Esophagus muscularis mucosa (tissue), 4 donors: ENCODE measurements at regions not wholly inside any gene's neighbourhood (a gene's known extent, or its start where the extent isn't known, plus 50 kb on each side); places are given as distances from the start of the nearest gene placed in this dataset.

Experiments
- DNase-seq: peaks from one replicate; pipeline ENCODE4 v3.0.0-alpha.2; 2017; ENCODE audit errors: extremely low spot score
- H3K27ac ChIP-seq, 4 donors: fragments of 200-600 bp; sonication (generic); replicated peaks in 1 of 4; 1 replicate in 3 of 4; 2 replicates in 1 of 4; pipeline ENCODE4 v1.5.1; 2016 to 2019; ENCODE audit warnings: mild to moderate bottlenecking in 1 of 4
- H3K27me3 ChIP-seq, 4 donors: fragments of 200-600 bp; sonication (generic); one replicate each; pipeline versions ENCODE4 v1.5.1 to v1.6.0; 2016 to 2019
- H3K36me3 ChIP-seq, 4 donors: fragments of 200-600 bp; sonication (generic); one replicate each; pipeline ENCODE4 v1.5.1; 2016 to 2019
- H3K4me1 ChIP-seq, 4 donors: fragments of 200-600 bp; sonication (generic); one replicate each; pipeline ENCODE4 v1.5.1; 2016 to 2019
- H3K4me3 ChIP-seq, 4 donors: fragments of 200-600 bp; sonication (generic); 1 replicate in 2 of 4; 2 replicates in 2 of 4; pipeline ENCODE4 v1.5.1; 2016 to 2019; ENCODE audit warnings: mild to moderate bottlenecking in 4 of 4, moderate library complexity in 1 of 4
- H3K9me3 ChIP-seq, 4 donors: fragments of 200-600 bp; sonication (generic); 1 replicate in 3 of 4; 2 replicates in 1 of 4; pipeline ENCODE4 v1.5.1; 2016 to 2019
- EP300 ChIP-seq: sonication (generic); formaldehyde crosslinking; IDR thresholded peaks from one replicate; pipeline ENCODE4 v1.6.1; 2017; ENCODE audit warnings: antibody characterized with exemption
- POLR2A ChIP-seq: fragments of 450-650 bp; IDR thresholded peaks from one replicate; pipeline ENCODE4 v1.6.1; 2017; ENCODE audit warnings: antibody characterized with exemption, moderate library complexity, mild to moderate bottlenecking, low read depth
- POLR2AphosphoS5 ChIP-seq, 2 donors: sonication (generic); formaldehyde crosslinking; IDR thresholded peaks; one replicate each; pipeline ENCODE4 v1.6.1; 2017; ENCODE audit warnings: antibody characterized with exemption in 2 of 2
- WGBS: methylation state at CpG from one replicate; pipeline ENCODE4 v1.1.5; 2018; 5-methylcytosine and 5-hydroxymethylcytosine counted together
- intact Hi-C: fragments of 100-400 bp; cut with DNase I; formaldehyde crosslinking; loops from one replicate; pipeline ENCODE4 v1.15.1; 2023
- TF ChIP-seq, protein P1 (sequence below), 3 experiments: fragments of 200-600 bp in 2 of 3; fragments of 450-650 bp in 1 of 3; sonication (generic) in 2 of 3; IDR thresholded peaks; one replicate each; pipeline ENCODE4 v1.5.1; 2017 to 2019; ENCODE audit warnings: antibody characterized with exemption in 3 of 3, mild to moderate bottlenecking in 2 of 3, moderate library complexity in 1 of 3

DNA sequence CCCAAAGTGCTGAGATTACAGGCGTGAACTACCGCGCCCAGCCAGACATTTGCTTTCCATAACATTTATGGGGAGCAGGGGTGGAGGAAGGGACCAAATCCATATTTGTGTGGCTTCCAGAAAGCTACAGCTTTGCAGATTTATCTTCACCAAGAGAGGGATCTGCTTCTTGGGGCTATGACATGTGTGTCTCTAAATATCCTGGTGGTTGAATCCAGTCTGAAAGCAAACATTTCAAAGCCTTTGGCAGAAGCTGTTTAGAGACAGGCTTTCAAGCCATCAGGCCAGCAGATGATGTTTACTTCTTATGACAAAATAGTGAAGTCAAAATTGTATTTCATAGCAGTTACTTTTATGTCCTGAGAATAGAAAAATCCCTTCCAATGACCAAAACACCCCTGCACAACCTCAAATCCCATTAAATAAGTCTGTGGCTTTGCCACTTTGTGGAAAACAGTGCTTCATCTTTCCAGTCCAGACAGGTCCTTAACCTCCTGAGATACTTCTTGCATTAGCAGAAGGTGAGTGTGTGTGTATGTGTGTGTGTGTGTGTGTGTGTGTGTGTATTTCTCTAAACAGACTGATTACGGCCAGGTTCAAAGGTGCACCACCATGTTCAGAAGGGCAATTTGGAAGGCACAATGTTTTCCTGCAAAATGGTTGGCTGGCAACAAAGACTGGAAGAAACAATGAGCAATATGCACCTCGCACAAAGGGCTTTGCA, 191.4 kb upstream of the LRIG1 start:
- TF ChIP-seq POLR2AphosphoS5 (IDR thresholded peaks at IDR 0.05) (no peak), EP300 (no peak), POLR2A (no peak)
- TF ChIP-seq, protein P1, sequence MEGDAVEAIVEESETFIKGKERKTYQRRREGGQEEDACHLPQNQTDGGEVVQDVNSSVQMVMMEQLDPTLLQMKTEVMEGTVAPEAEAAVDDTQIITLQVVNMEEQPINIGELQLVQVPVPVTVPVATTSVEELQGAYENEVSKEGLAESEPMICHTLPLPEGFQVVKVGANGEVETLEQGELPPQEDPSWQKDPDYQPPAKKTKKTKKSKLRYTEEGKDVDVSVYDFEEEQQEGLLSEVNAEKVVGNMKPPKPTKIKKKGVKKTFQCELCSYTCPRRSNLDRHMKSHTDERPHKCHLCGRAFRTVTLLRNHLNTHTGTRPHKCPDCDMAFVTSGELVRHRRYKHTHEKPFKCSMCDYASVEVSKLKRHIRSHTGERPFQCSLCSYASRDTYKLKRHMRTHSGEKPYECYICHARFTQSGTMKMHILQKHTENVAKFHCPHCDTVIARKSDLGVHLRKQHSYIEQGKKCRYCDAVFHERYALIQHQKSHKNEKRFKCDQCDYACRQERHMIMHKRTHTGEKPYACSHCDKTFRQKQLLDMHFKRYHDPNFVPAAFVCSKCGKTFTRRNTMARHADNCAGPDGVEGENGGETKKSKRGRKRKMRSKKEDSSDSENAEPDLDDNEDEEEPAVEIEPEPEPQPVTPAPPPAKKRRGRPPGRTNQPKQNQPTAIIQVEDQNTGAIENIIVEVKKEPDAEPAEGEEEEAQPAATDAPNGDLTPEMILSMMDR (IDR thresholded peaks at IDR 0.05), result no peak
- intact Hi-C loops, result no loop called here
- H3K4me1 ChIP-seq, result peaks cover 9 to 36% (median 32%) of the 10 kb centered on the region in 4 donors
- no peaks in the 10 kb centered on the region for H3K27me3 ChIP-seq
- 55% methylated on average over 5 of the region's 5 CpGs for WGBS
- no peaks in the 10 kb centered on the region for H3K9me3 ChIP-seq
- DNase-seq, result no peak
- H3K36me3 ChIP-seq, result no peaks in the 10 kb centered on the region
- no peak overlapping the region for H3K4me3 ChIP-seq
- peak overlapping the region; percentile 48 to 65 (median 63) for H3K27ac ChIP-seq

DNA sequence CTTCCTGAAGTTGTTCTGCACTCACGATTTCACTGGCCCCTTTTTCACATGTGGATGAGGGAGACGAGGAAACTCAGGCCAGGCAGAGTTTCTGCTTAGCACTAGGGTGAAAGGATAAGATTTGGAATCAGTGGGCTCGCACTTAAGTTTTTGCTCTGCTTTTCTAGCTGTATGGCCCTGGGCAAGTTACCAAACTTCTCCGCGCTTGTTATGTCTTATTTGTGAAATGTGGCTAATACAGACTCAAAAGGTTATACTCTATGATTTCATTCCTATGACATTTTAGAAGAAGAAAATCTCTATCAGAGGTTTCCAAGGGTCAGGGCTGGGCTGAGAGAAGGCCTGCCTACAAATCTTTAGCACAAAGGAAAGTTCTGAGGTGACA, 191.9 kb upstream of the LRIG1 start:
- H3K27me3 ChIP-seq, result no peaks in the 10 kb centered on the region
- H3K27ac ChIP-seq, result peak overlapping the region; percentile 48 to 65 (median 63)
- WGBS, result 61% methylated on average over 5 of the region's 5 CpGs
- H3K4me3 ChIP-seq, result no peak overlapping the region
- no peak for TF ChIP-seq POLR2AphosphoS5 (IDR thresholded peaks at IDR 0.05)
- no peak for TF ChIP-seq EP300
- TF ChIP-seq, protein P1 (IDR thresholded peaks at IDR 0.05), result no peak
- TF ChIP-seq POLR2A, result no peak
- intact Hi-C loops, result no loop called here
- H3K9me3 ChIP-seq, result no peaks in the 10 kb centered on the region
- H3K4me1 ChIP-seq, result peaks cover 9 to 36% (median 32%) of the 10 kb centered on the region in 4 donors
- no peak for DNase-seq
- H3K36me3 ChIP-seq, result no peaks in the 10 kb centered on the region

DNA sequence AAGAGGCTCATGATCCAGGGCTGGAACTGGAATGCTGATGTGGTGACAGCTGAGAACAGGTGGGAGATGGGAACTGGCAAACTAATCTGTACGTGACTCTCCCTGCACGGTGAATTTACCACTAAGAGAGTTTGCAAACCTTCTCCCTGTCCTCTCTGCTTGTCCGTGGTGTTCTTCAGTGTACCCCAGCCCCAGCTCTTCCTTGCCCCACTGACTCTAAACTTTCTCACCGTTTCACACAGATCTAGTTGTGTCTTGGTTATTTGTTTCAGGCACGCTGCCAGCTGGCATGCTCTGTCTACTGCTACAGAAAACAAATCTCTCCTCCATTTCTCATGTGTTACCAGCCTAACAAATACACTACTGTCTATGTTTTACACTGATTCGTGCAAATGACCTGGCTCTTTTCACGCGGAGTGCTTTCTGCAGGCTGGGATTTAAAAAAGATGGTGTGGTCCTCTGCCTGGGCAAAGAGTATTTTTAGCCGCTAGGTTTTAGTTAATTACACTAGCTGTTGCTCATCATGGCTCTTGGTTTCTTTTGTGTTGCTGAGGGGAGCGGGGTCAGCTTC, 192.7 kb upstream of the LRIG1 start:
- H3K4me1 ChIP-seq, result peaks cover 9 to 36% (median 32%) of the 10 kb centered on the region in 4 donors
- peak overlapping the region; percentile 48 to 65 (median 63) for H3K27ac ChIP-seq
- no peak overlapping the region for H3K4me3 ChIP-seq
- no peaks in the 10 kb centered on the region for H3K27me3 ChIP-seq
- intact Hi-C loops, result no loop called here
- no peaks in the 10 kb centered on the region for H3K36me3 ChIP-seq
- WGBS, result 32% methylated on average over 10 of the region's 10 CpGs
- no peak for DNase-seq
- TF ChIP-seq POLR2A, result no peak
- no peak for TF ChIP-seq POLR2AphosphoS5 (IDR thresholded peaks at IDR 0.05)
- TF ChIP-seq, protein P1 (IDR thresholded peaks at IDR 0.05), result no peak
- TF ChIP-seq EP300, result no peak
- no peaks in the 10 kb centered on the region for H3K9me3 ChIP-seq

DNA sequence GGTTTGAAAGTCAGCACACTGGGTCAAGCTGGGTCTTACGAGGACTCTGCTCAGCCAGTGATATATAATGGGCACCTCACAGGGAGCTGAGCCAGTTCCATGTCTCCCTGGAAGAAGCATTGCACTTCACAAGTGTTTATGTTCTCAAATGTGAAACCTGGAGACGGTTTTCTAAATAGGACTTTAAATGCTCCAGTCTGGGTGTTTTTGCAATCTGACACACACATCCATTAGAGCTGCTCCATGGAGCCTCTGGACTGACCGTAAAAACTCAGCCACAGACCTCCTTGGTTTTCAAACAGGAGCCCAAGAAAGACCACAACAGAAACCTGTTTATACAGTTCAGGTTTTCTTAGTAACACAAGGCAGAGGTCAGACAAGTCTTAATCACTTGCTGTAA, 201.3 kb upstream of the LRIG1 start:
- H3K4me3 ChIP-seq, result no peak overlapping the region
- H3K27ac ChIP-seq, result peak overlapping the region; percentile 51 to 73 (median 58)
- TF ChIP-seq POLR2A (no peak), POLR2AphosphoS5 (IDR thresholded peaks at IDR 0.05) (peak; percentile 17 to 53)
- DNase-seq, result peak; percentile 89
- H3K36me3 ChIP-seq, result no peaks in the 10 kb centered on the region
- 62% methylated on average over 3 of the region's 3 CpGs for WGBS
- no peaks in the 10 kb centered on the region for H3K27me3 ChIP-seq
- no peaks in the 10 kb centered on the region for H3K9me3 ChIP-seq
- intact Hi-C loops, result no loop called here
- peaks cover 0 to 41% (median 34%) of the 10 kb centered on the region in 4 donors for H3K4me1 ChIP-seq

DNA sequence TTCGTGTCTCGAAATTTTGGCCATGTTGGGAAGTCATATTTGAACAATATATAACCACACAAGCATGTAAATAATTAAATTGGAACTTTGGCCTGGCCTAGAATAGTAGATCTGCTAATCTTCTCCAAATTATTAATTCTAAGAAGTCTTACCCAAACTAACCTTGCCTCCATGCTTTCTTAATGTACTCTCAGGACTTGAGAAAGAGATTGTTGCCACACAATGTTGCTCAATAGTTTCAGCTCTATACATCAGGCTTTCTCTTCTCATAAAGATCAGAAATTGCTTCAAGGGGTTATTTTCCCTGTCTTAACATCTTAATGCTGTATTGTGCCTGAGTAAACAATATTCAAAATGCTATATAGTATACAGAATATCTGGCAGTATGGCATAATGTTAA, 202.7 kb upstream of the LRIG1 start:
- Histone ChIP-seq H3K27me3 (no peaks in the 10 kb centered on the region), H3K4me1 (peaks cover 0 to 41% (median 34%) of the 10 kb centered on the region in 4 donors), H3K27ac (peak overlapping the region in 1 of 4 donors; percentile 57), H3K4me3 (no peak overlapping the region), H3K9me3 (no peaks in the 10 kb centered on the region), H3K36me3 (no peaks in the 10 kb centered on the region)
- WGBS, result 83% methylated on average over 2 of the region's 2 CpGs
- intact Hi-C loops, result no loop called here
- TF ChIP-seq EP300 (no peak), POLR2AphosphoS5 (IDR thresholded peaks at IDR 0.05) (no peak), POLR2A (no peak)
- TF ChIP-seq, protein P1 (IDR thresholded peaks at IDR 0.05), result no peak
- no peak for DNase-seq
